Mesenchymal stem cell (in vitro differentiated cells and primary cell): ENCODE measurements at regions not wholly inside any gene's neighbourhood (a gene's known extent, or its start where the extent isn't known, plus 50 kb on each side); places are given as distances from the start of the nearest gene placed in this dataset.

Experiments used
- DNase-seq: peaks from one replicate; pipeline ENCODE4 v3.0.0-alpha.2; 2013
- H2AFZ ChIP-seq: one replicate; pipeline ENCODE4 v1.6.1; 2013; ENCODE audit warnings: low read depth, mild to moderate bottlenecking, control low read depth, inconsistent platforms, low read length, moderate library complexity
- H2AK5ac ChIP-seq: 2 replicates; pipeline ENCODE4 v1.6.1; 2013; ENCODE audit warnings: low read length, moderate library complexity, mild to moderate bottlenecking, inconsistent platforms; ENCODE audit not compliant: severe bottlenecking
- H2BK120ac ChIP-seq: one replicate; pipeline ENCODE4 v1.6.1; 2013; ENCODE audit warnings: low read depth, mild to moderate bottlenecking, inconsistent platforms, low read length, moderate library complexity
- H2BK12ac ChIP-seq, 2 experiments: one replicate each; pipeline ENCODE4 v1.6.1; 2013; ENCODE audit warnings: inconsistent platforms in 2 of 2, low read length in 2 of 2, mild to moderate bottlenecking in 2 of 2, moderate library complexity in 2 of 2, control low read depth in 1 of 2
- H2BK15ac ChIP-seq: one replicate; pipeline ENCODE4 v1.6.1; 2013; ENCODE audit warnings: mild to moderate bottlenecking, low read depth, inconsistent platforms; ENCODE audit not compliant: poor library complexity, severe bottlenecking
- H2BK5ac ChIP-seq: 2 replicates; pipeline ENCODE4 v1.6.1; 2013; ENCODE audit warnings: low read depth, mild to moderate bottlenecking, low read length, control low read depth, inconsistent platforms; ENCODE audit not compliant: poor library complexity, severe bottlenecking
- H3K14ac ChIP-seq, 2 experiments: one replicate each; pipeline ENCODE4 v1.6.1; 2013; ENCODE audit warnings: inconsistent platforms in 2 of 2, low read length in 2 of 2, control low read depth in 1 of 2, mild to moderate bottlenecking in 1 of 2, moderate library complexity in 1 of 2
- H3K18ac ChIP-seq, 2 experiments: one replicate each; pipeline ENCODE4 v1.6.1; 2013; ENCODE audit warnings: inconsistent platforms in 2 of 2, low read length in 2 of 2, control low read depth in 1 of 2, low read depth in 1 of 2, mild to moderate bottlenecking in 1 of 2
- H3K23ac ChIP-seq, 2 experiments: one replicate each; pipeline ENCODE4 v1.6.1; 2013; ENCODE audit warnings: inconsistent platforms in 2 of 2, low read length in 2 of 2, mild to moderate bottlenecking in 2 of 2, moderate library complexity in 2 of 2, control low read depth in 1 of 2
- H3K27ac ChIP-seq: 2 replicates; pipeline ENCODE4 v1.5.1; 2013; ENCODE audit warnings: mild to moderate bottlenecking, moderate library complexity, low read length, control low read depth, inconsistent platforms; ENCODE audit not compliant: poor library complexity, severe bottlenecking
- H3K27me3 ChIP-seq, 2 experiments: 2 replicates each; pipeline versions ENCODE4 v1.6.1 to v1.7.0; 2013; ENCODE audit warnings: low read length in 2 of 2, mild to moderate bottlenecking in 2 of 2, moderate library complexity in 2 of 2, control low read depth in 1 of 2, inconsistent platforms in 1 of 2; ENCODE audit not compliant: control insufficient read depth in 1 of 2, insufficient read depth in 1 of 2
- H3K36me3 ChIP-seq, 2 experiments: 2 replicates each; pipeline versions ENCODE4 v1.6.1 to v1.7.0; 2013; ENCODE audit warnings: low read length in 2 of 2, control low read depth in 1 of 2, inconsistent platforms in 1 of 2, low read depth in 1 of 2, mild to moderate bottlenecking in 1 of 2; ENCODE audit not compliant: insufficient read depth in 2 of 2, control insufficient read depth in 1 of 2
- H3K4ac ChIP-seq, 2 experiments: one replicate each; pipeline ENCODE4 v1.6.1; 2013; ENCODE audit warnings: inconsistent platforms in 2 of 2, low read length in 2 of 2, mild to moderate bottlenecking in 2 of 2, moderate library complexity in 2 of 2, control low read depth in 1 of 2, low read depth in 1 of 2
- H3K4me1 ChIP-seq: 2 replicates; pipeline ENCODE4 v1.6.1; 2013; ENCODE audit warnings: low read depth, low read length, control low read depth; ENCODE audit not compliant: control insufficient read depth, insufficient read depth
- H3K4me2 ChIP-seq: 2 replicates; pipeline ENCODE4 v1.6.1; 2013; ENCODE audit warnings: low read length, mild to moderate bottlenecking, inconsistent platforms; ENCODE audit not compliant: poor library complexity, severe bottlenecking
- H3K4me3 ChIP-seq, 2 experiments: 2 replicates each; pipeline versions ENCODE4 v1.5.1 to v1.7.0; 2013; ENCODE audit warnings: low read length in 2 of 2, mild to moderate bottlenecking in 2 of 2, control low read depth in 1 of 2, low read depth in 1 of 2; ENCODE audit not compliant: insufficient read depth in 1 of 2
- H3K79me1 ChIP-seq: replicated peaks from 2 replicates; pipeline ENCODE4 v1.6.1; 2013; ENCODE audit warnings: mild to moderate bottlenecking, control low read depth, low read length, inconsistent platforms; ENCODE audit not compliant: poor library complexity, severe bottlenecking
- H3K9ac ChIP-seq: 2 replicates; pipeline ENCODE4 v1.7.0; 2013; ENCODE audit warnings: mild to moderate bottlenecking, low read length, moderate library complexity
- H3K9me3 ChIP-seq: 2 replicates; pipeline ENCODE4 v1.7.0; 2013; ENCODE audit warnings: mild to moderate bottlenecking, low read length; ENCODE audit not compliant: control insufficient read depth
- H4K8ac ChIP-seq: one replicate; pipeline ENCODE4 v1.6.1; 2013; ENCODE audit warnings: inconsistent platforms, mild to moderate bottlenecking, low read length, moderate library complexity
- H4K91ac ChIP-seq: one replicate; pipeline ENCODE4 v1.6.1; 2013; ENCODE audit warnings: mild to moderate bottlenecking, low read length, inconsistent platforms
- WGBS: methylation state at CpG from one replicate; pipeline ENCODE4 v1.1.7; 2013; ENCODE audit warnings: mixed read lengths; 5-methylcytosine and 5-hydroxymethylcytosine counted together

DNA sequence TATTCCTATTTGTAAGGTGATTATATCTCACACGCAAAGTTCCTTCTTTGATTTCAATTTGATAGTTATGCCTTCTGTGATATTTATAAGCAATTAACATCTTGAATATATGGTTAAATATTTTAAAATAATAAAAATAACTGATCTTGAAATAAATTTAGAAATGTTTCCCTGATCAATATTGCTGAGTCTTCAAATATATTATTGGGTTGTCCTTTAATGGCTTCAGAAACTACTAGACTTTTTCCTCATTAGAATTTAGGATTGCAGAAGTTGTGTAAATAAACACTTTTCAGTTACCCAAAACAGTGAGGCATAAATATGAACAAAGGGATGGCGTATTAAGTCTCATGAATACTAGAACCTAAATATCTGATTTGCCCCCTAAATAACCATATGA is 252.3 kb upstream of the PRR20A start:
- no peak overlapping the region for H3K27ac ChIP-seq
- H2BK5ac ChIP-seq, result no peak overlapping the region
- no peak overlapping the region for H2BK120ac ChIP-seq
- DNase-seq, result no peak
- H3K4ac ChIP-seq, result no peak overlapping the region
- no peak overlapping the region for H4K8ac ChIP-seq
- no peak overlapping the region for H2AFZ ChIP-seq
- no peak overlapping the region for H2AK5ac ChIP-seq
- H3K4me1 ChIP-seq, result no peaks in the 10 kb centered on the region
- no peaks in the 10 kb centered on the region for H3K79me1 ChIP-seq
- H4K91ac ChIP-seq, result no peak overlapping the region
- H2BK12ac ChIP-seq, result no peak overlapping the region
- H3K14ac ChIP-seq, result no peak overlapping the region
- H3K36me3 ChIP-seq, result no peaks in the 10 kb centered on the region
- no peaks in the 10 kb centered on the region for H3K9me3 ChIP-seq
- no CpG with 5 or more reads among the region's 2 CpGs for WGBS
- no peak overlapping the region for H3K4me3 ChIP-seq
- no peak overlapping the region for H3K23ac ChIP-seq
- no peak overlapping the region for H3K18ac ChIP-seq
- no peaks in the 10 kb centered on the region for H3K27me3 ChIP-seq
- no peak overlapping the region for H3K4me2 ChIP-seq
- no peak overlapping the region for H2BK15ac ChIP-seq
- no peak overlapping the region for H3K9ac ChIP-seq

DNA sequence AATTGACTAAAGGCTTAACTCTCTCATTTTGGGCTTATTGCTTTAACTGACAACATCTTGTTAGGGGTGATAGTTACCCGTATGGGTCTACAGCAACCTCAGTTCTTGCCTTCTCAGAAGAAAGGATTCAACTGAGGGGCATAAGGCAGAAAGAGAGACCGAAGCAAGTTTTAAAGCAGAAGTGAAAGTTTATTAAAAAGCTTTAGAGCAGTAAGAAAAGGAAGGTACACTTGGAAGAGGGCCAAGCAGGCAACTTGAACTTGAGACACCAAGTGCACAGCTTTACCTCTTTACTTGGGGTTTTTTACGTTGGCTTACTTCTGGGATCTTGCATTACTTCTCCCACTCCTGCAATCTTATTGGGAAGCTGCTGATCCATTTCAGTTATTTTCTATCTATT is 246.9 kb upstream of the PRR20A start:
- Histone ChIP-seq H3K4ac (no peak overlapping the region), H3K18ac (no peak overlapping the region), H2BK5ac (no peak overlapping the region), H4K91ac (no peak overlapping the region), H3K4me2 (no peak overlapping the region), H3K4me3 (no peak overlapping the region), H4K8ac (no peak overlapping the region), H3K9me3 (peaks cover 5% of the 10 kb centered on the region), H3K14ac (no peak overlapping the region), H3K27me3 (no peaks in the 10 kb centered on the region), H2AFZ (no peak overlapping the region), H3K27ac (no peak overlapping the region), H2BK120ac (no peak overlapping the region), H3K23ac (no peak overlapping the region), H2BK12ac (no peak overlapping the region), H2AK5ac (no peak overlapping the region), H3K79me1 (no peaks in the 10 kb centered on the region), H3K36me3 (no peaks in the 10 kb centered on the region), H3K4me1 (no peaks in the 10 kb centered on the region), H2BK15ac (no peak overlapping the region), H3K9ac (no peak overlapping the region)
- no peak for DNase-seq
- WGBS, result 80% methylated on average over 3 of the region's 3 CpGs

DNA sequence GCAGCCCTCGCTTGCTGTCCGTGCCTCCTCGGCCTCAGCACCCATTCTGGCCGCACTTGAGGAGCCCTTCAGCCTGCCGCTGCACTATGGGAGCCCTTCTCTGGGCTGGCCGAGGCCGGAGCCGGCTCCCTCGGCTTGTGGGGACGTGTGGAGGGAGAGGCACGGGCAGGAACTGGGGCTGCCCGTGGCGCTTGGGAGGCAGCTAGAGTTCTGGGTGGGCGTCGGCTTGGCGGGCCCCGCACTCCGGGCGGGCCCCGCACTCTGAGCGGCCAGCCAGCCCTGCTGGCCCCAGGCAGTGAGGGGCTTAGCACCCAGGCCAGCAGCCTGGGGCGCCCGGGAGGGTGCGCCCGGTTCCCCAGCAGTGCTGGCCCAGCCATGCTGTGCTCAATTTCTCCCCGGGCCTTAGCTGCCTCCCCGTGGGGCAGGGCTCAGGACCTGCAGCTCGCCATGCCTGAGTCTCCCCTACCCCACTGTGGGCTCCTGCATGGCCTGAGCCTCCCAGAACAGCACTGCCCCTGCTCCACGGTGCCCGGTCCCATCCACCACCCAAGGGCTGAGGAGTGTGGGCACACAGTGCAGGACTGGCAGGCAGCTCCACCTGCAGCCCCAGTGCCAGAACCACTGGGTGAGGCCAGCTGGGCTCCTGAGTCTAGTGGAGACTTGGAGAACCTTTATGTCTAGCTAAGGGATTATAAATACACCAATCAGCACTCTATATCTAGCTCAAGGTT is 240.0 kb upstream of the PRR20A start:
- H3K14ac ChIP-seq, result no peak overlapping the region
- H3K79me1 ChIP-seq, result no peaks in the 10 kb centered on the region
- H3K36me3 ChIP-seq, result no peaks in the 10 kb centered on the region
- no peak overlapping the region for H3K4ac ChIP-seq
- H3K27me3 ChIP-seq, result no peaks in the 10 kb centered on the region
- H3K9ac ChIP-seq, result no peak overlapping the region
- no peak overlapping the region for H4K8ac ChIP-seq
- H3K4me2 ChIP-seq, result no peak overlapping the region
- H3K18ac ChIP-seq, result no peak overlapping the region
- no peak overlapping the region for H2BK12ac ChIP-seq
- H2AFZ ChIP-seq, result no peak overlapping the region
- H3K4me3 ChIP-seq, result no peak overlapping the region
- no peak overlapping the region for H3K23ac ChIP-seq
- H4K91ac ChIP-seq, result no peak overlapping the region
- H3K27ac ChIP-seq, result no peak overlapping the region
- H3K9me3 ChIP-seq, result no peaks in the 10 kb centered on the region
- no peak overlapping the region for H2BK15ac ChIP-seq
- 89% methylated on average over 24 of the region's 30 CpGs for WGBS
- no peak overlapping the region for H2BK120ac ChIP-seq
- H3K4me1 ChIP-seq, result no peaks in the 10 kb centered on the region
- DNase-seq, result no peak
- no peak overlapping the region for H2AK5ac ChIP-seq
- H2BK5ac ChIP-seq, result no peak overlapping the region

DNA sequence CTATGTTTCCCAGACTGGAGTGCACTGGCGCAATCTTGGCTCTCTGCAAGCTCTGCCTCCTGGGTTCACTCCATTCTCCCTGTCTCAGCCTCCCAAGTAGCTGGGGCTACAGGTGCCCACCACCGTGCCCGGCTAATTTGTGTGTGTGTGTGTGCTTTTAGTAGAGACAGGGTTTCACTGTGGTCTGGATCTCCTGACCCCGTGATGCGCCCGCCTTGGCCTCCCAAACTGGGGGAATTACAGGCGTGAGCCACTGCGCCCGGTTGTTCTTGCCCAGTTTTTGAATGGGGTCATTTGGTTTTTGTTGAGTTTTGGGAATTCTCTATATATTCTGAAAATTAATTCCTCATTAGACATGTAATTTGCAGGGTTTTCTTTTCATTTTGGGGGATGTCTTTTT is 238.4 kb upstream of the PRR20A start:
- H3K14ac ChIP-seq, result no peak overlapping the region
- H3K4me2 ChIP-seq, result no peak overlapping the region
- no peak overlapping the region for H3K9ac ChIP-seq
- no peak overlapping the region for H2BK120ac ChIP-seq
- no peak overlapping the region for H2BK5ac ChIP-seq
- H3K9me3 ChIP-seq, result no peaks in the 10 kb centered on the region
- H4K91ac ChIP-seq, result no peak overlapping the region
- DNase-seq, result no peak
- H2AK5ac ChIP-seq, result no peak overlapping the region
- no peak overlapping the region for H3K18ac ChIP-seq
- no peaks in the 10 kb centered on the region for H3K79me1 ChIP-seq
- H3K4ac ChIP-seq, result no peak overlapping the region
- 92% methylated on average over 5 of the region's 9 CpGs for WGBS
- no peak overlapping the region for H3K4me3 ChIP-seq
- H4K8ac ChIP-seq, result no peak overlapping the region
- no peak overlapping the region for H3K23ac ChIP-seq
- H2BK12ac ChIP-seq, result no peak overlapping the region
- no peaks in the 10 kb centered on the region for H3K36me3 ChIP-seq
- H2BK15ac ChIP-seq, result no peak overlapping the region
- no peak overlapping the region for H2AFZ ChIP-seq
- H3K4me1 ChIP-seq, result no peaks in the 10 kb centered on the region
- H3K27ac ChIP-seq, result no peak overlapping the region
- H3K27me3 ChIP-seq, result no peaks in the 10 kb centered on the region
